ENCODE measurements at regions not wholly inside any gene's neighbourhood (a gene's known extent, or its start where the extent isn't known, plus 50 kb on each side); places are given as distances from the start of the nearest gene placed in this dataset.

DNA sequence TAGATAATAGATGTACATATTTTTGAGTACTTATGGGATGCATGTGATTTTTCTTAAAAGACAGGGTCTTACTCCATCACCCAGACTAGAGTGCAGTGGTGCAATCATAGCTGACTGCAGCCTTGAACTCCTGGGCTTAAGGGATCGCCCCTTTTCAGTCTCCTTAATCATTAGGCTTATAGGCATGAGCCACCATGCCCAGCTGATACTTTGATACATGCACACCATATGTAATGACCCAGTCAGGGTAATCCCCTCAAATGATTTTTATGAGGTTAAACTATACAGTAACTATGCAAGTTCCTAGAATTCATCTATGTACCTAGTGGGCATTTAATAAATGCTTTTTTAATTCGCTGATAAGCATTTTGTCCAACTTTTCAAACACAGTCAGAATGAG is 292.3 kb downstream of the DTWD2 start:
- DNase-seq: no peak
- Histone ChIP-seq H3K4me1 (ENCODE audit: control insufficient read depth, insufficient read depth, low read length) (peaks cover 9% of the 10 kb centered on the region), H3K9me3 (replicated peaks; ENCODE audit: control insufficient read depth, low read depth, low read length) (no peaks in the 10 kb centered on the region), H3K27ac (ENCODE audit: low read length) (no peak overlapping the region), H3K36me3 (ENCODE audit: control insufficient read depth, insufficient read depth, low read length) (no peaks in the 10 kb centered on the region), H3K27me3 (ENCODE audit: control insufficient read depth, insufficient read depth, low read length) (no peaks in the 10 kb centered on the region), H3K4me3 (ENCODE audit: low read length) (no peak overlapping the region)
- 80% methylated on average over 1 of the region's 2 CpGs for WGBS (ENCODE audit: insufficient coverage)

DNA sequence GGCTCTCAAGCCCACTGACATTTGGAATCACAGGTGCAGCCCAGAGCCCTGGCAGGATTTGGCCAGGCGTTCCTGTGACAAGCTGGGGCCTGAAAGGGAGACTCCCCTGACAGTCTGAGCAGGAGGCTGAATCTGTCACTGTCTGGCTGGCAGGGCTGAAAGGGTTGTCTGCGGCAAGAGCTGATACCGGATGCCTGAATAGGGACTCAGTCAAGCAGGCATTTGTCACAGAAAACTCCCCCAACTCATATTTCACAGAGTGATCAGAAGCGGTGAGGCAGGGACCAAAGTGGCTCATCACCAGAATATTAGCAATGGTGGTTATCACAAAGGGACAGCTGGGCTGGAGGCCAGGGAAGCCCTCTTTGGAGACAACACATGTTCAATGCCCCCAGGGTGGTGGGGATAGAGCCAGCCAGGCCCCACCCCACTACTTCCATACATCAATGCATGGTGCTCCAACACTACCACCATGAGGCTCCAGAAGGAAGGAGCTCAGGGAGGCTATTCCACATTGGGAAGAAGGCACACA is 295.5 kb downstream of the DTWD2 start:
- Histone ChIP-seq H3K36me3 (ENCODE audit: control insufficient read depth, insufficient read depth, low read length) (no peaks in the 10 kb centered on the region), H3K9me3 (replicated peaks; ENCODE audit: control insufficient read depth, low read depth, low read length) (no peaks in the 10 kb centered on the region), H3K4me1 (ENCODE audit: control insufficient read depth, insufficient read depth, low read length) (peaks cover 9% of the 10 kb centered on the region), H3K27ac (ENCODE audit: low read length) (peak overlapping the region; percentile 74), H3K27me3 (ENCODE audit: control insufficient read depth, insufficient read depth, low read length) (no peaks in the 10 kb centered on the region), H3K4me3 (ENCODE audit: low read length) (no peak overlapping the region)
- WGBS (ENCODE audit: insufficient coverage): no CpG with 5 or more reads among the region's 4 CpGs
- DNase-seq: peak; percentile 77

DNA sequence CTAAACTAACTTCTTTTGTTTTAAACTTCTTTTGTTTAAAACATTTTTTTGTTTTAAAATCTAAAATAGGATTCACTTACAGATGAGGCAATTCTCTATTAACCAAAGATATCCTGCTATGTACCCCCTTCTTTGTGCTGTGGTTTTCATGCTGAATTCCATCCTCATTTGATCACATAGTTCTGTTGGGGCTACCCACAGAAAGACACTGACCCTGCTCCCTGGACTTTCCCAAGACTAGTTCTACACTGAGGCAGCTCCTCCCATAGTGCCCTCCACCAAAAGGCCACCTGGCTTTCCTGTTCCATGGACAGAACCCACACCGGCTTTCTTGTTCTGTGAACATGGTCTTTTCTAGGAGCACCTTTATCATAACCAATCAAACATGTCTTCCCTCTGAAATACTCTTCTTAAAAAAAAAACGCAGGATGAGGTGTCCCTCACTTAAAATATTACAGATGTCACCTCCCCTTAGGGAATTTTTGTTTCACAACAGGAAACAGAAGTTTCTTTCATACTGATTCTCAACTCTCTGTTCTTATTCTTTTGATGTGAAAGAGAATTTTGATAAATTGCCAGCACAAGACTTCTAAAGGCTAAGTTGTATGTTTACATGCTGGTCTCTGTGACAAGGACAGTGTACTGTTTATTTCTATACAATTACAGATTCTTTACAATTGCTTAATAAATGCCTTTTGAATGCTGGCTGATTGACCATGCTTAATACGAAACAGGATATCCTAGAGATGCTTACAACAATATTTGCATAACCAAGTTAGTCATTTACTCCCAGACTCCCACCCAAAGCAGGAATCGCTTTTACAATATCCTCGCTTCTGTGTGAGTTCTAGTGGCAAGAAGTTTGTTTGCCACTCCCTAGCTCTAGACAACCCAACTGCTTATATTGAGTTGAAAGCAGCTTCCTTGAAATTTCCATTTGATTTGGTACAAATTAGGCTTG is 300.4 kb downstream of the DTWD2 start:
- Histone ChIP-seq H3K9me3 (replicated peaks; ENCODE audit: control insufficient read depth, low read depth, low read length) (no peaks in the 10 kb centered on the region), H3K27ac (ENCODE audit: low read length) (no peak overlapping the region), H3K36me3 (ENCODE audit: control insufficient read depth, insufficient read depth, low read length) (no peaks in the 10 kb centered on the region), H3K27me3 (ENCODE audit: control insufficient read depth, insufficient read depth, low read length) (no peaks in the 10 kb centered on the region), H3K4me3 (ENCODE audit: low read length) (no peak overlapping the region), H3K4me1 (ENCODE audit: control insufficient read depth, insufficient read depth, low read length) (peaks cover 6% of the 10 kb centered on the region)
- no peak for DNase-seq
- no CpG with 5 or more reads among the region's 5 CpGs for WGBS (ENCODE audit: insufficient coverage)

DNA sequence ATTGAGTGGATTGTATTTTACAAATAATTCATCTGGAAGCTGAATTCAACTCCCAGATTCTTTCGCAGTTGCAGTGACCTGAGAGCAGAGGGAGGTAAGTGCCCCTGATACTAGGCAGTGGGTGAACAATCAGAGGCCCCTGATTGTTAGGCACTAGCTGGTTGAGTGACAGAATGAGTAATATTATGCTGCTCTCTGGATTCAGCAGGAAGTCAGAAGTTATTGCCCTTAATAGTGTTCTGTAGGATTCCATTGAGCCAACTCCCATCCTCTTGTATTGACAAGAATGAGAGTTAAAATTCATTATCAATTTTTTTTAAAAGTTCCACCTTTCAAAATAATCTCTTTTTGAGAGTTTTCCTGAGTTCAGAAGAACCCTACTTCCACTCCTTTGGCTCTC is 301.2 kb downstream of the DTWD2 start:
- Histone ChIP-seq H3K36me3 (ENCODE audit: control insufficient read depth, insufficient read depth, low read length) (no peaks in the 10 kb centered on the region), H3K27me3 (ENCODE audit: control insufficient read depth, insufficient read depth, low read length) (no peaks in the 10 kb centered on the region), H3K4me1 (ENCODE audit: control insufficient read depth, insufficient read depth, low read length) (no peaks in the 10 kb centered on the region), H3K9me3 (replicated peaks; ENCODE audit: control insufficient read depth, low read depth, low read length) (no peaks in the 10 kb centered on the region), H3K27ac (ENCODE audit: low read length) (no peak overlapping the region), H3K4me3 (ENCODE audit: low read length) (no peak overlapping the region)
- no peak for DNase-seq
- no CpG with 5 or more reads among the region's 1 CpG for WGBS (ENCODE audit: insufficient coverage)

DNA sequence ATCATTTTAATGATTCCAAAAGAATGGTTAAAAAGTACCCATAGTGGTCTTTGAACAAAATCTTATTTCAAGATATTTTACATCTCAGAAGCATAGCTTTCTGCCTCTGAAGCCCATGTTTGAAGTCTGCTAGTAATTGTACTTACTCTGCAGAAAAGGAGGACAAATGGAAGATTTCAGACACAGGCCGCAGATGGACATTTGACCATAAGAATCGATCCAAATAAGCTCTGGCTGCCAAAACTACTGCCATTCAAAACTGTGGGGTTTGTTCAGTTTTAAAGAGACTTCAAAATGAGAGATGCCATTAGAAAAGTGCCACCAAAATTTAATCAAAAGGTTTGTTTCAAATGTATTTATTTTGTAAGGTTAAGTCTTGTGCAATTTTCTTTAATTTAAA is 306.7 kb downstream of the DTWD2 start:
- no peak overlapping the region for H3K27ac ChIP-seq (ENCODE audit: low read length)
- WGBS (ENCODE audit: insufficient coverage): no CpG with 5 or more reads among the region's 2 CpGs
- no peaks in the 10 kb centered on the region for H3K36me3 ChIP-seq (ENCODE audit: control insufficient read depth, insufficient read depth, low read length)
- H3K4me1 ChIP-seq (ENCODE audit: control insufficient read depth, insufficient read depth, low read length): no peaks in the 10 kb centered on the region
- DNase-seq: no peak
- H3K9me3 ChIP-seq (replicated peaks; ENCODE audit: control insufficient read depth, low read depth, low read length): no peaks in the 10 kb centered on the region
- no peak overlapping the region for H3K4me3 ChIP-seq (ENCODE audit: low read length)
- H3K27me3 ChIP-seq (ENCODE audit: control insufficient read depth, insufficient read depth, low read length): no peaks in the 10 kb centered on the region

DNA sequence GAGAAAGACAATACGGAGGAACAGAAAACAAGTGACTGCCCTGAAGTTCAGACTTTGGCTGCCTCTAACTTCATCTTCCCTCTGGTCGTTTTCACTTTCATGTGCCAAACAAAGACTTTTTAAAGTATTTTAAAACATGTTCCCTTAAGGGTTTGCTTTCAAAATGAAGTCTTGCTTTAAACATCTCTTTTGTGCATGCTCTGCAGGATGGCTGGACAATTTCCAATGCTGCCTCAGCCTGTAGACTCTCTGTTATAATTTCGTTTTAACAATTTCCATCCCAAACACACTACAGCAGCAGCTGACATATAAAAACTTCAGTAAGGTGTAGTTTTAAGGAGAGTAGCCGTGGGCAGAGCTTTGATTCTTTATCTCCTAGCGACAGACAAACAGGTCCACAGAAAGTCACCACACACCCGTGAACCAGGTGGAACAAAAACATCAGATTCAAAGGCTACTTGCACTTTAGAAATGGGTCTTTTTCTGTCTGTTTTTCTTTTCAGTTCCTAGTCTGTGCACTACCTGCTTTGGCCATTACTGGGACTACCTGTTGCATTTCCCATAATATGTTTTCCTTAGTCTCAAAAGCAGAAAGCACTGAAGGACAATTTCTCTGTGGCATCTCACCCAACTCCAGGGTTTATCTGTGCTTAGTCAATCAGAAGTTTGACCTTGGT is 308.9 kb downstream of the DTWD2 start:
- Histone ChIP-seq H3K36me3 (ENCODE audit: control insufficient read depth, insufficient read depth, low read length) (no peaks in the 10 kb centered on the region), H3K4me1 (ENCODE audit: control insufficient read depth, insufficient read depth, low read length) (no peaks in the 10 kb centered on the region), H3K4me3 (ENCODE audit: low read length) (no peak overlapping the region), H3K9me3 (replicated peaks; ENCODE audit: control insufficient read depth, low read depth, low read length) (no peaks in the 10 kb centered on the region), H3K27ac (ENCODE audit: low read length) (no peak overlapping the region), H3K27me3 (ENCODE audit: control insufficient read depth, insufficient read depth, low read length) (no peaks in the 10 kb centered on the region)
- DNase-seq: peak; percentile 93
- WGBS (ENCODE audit: insufficient coverage): 40% methylated on average over 1 of the region's 6 CpGs

DNA sequence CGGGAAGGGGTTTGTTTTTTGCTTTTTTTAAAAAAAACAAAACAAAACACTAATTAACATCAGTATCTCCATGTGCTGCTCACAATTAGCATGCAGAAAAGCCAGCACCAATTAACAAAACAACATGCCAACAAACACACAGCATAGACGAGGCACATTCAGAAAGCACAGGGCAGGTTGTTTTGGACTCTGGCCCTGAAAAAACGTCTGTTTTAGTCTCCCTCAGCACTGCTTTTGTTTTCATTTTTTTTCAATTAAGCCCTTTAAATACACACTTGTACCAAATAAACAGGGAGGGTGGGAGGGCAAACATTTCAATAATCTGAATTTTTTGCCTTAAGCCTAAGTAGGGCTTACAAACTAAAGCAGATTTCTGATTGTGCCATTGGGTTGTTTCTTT is 309.6 kb downstream of the DTWD2 start:
- WGBS (ENCODE audit: insufficient coverage): no CpG with 5 or more reads among the region's 3 CpGs
- Histone ChIP-seq H3K9me3 (replicated peaks; ENCODE audit: control insufficient read depth, low read depth, low read length) (no peaks in the 10 kb centered on the region), H3K36me3 (ENCODE audit: control insufficient read depth, insufficient read depth, low read length) (no peaks in the 10 kb centered on the region), H3K27ac (ENCODE audit: low read length) (no peak overlapping the region), H3K27me3 (ENCODE audit: control insufficient read depth, insufficient read depth, low read length) (no peaks in the 10 kb centered on the region), H3K4me3 (ENCODE audit: low read length) (no peak overlapping the region), H3K4me1 (ENCODE audit: control insufficient read depth, insufficient read depth, low read length) (no peaks in the 10 kb centered on the region)
- DNase-seq: peak; percentile 32

DNA sequence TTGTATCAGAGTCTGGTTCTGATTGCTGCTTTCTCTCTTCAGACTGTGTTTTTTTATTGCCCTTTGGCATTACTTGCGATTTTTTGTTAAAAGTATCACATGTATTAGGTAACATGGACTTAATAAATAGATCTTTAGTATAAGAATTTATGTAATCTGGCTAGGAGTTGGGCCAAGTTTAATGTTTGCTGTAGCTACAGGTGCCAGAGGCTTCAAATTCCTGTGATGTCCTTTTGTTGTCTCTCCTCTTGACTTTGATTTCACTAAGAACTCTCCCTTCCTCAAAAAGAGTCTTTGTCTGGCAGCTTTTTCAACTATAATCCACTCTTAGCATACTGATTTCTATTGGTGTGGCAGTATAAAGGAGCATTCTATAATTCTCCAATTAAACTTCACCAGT is 313.1 kb downstream of the DTWD2 start:
- H3K4me3 ChIP-seq (ENCODE audit: low read length): no peak overlapping the region
- no peaks in the 10 kb centered on the region for H3K4me1 ChIP-seq (ENCODE audit: control insufficient read depth, insufficient read depth, low read length)
- WGBS (ENCODE audit: insufficient coverage): no CpG with 5 or more reads among the region's 1 CpG
- H3K9me3 ChIP-seq (replicated peaks; ENCODE audit: control insufficient read depth, low read depth, low read length): no peaks in the 10 kb centered on the region
- no peak for DNase-seq
- H3K36me3 ChIP-seq (ENCODE audit: control insufficient read depth, insufficient read depth, low read length): no peaks in the 10 kb centered on the region
- no peaks in the 10 kb centered on the region for H3K27me3 ChIP-seq (ENCODE audit: control insufficient read depth, insufficient read depth, low read length)
- no peak overlapping the region for H3K27ac ChIP-seq (ENCODE audit: low read length)

DNA sequence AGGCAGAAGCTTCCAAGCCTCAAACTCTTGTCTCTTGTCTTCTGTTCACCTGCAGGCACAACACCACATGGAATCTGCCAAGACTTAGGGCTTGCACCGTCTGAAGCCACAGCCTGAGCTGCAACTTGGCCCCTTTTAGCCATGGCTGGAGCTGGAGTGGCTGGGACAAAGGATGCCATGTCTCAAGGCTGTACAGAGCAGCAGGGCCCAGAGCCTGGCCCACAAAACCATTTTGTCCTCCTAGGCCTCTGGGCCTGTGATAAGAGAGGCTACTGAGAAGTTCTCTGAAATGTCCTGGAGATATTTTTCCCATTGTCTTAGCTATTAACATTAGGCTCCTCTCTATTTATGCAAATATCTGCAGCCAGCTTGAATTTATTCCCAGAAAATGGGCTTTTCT is 330.8 kb downstream of the DTWD2 start:
- no peaks in the 10 kb centered on the region for H3K36me3 ChIP-seq (ENCODE audit: control insufficient read depth, insufficient read depth, low read length)
- peaks cover 16% of the 10 kb centered on the region for H3K9me3 ChIP-seq (replicated peaks; ENCODE audit: control insufficient read depth, low read depth, low read length)
- no peaks in the 10 kb centered on the region for H3K27me3 ChIP-seq (ENCODE audit: control insufficient read depth, insufficient read depth, low read length)
- no peaks in the 10 kb centered on the region for H3K4me1 ChIP-seq (ENCODE audit: control insufficient read depth, insufficient read depth, low read length)
- no peak overlapping the region for H3K4me3 ChIP-seq (ENCODE audit: low read length)
- WGBS (ENCODE audit: insufficient coverage): 71% methylated on average over 1 of the region's 1 CpG
- no peak overlapping the region for H3K27ac ChIP-seq (ENCODE audit: low read length)
- DNase-seq: no peak

DNA sequence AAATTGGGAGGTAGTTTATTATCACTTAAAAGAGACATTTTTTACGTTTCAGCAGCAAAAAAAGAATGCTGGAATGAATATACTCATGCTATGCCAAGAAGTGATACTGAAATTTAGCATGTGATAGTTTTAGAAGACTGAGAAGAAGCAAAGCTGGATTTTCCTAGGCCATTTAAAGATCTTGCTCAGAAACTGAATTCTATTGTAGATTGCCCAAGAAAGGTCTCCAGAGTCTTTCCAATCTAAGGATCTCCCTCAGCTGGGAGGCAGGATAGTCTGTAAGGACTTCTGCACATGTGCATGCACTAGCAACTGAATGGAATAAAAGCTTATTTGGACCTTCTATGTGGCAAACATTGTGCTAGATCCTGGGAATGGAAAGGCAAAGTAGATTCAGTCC is 334.5 kb downstream of the DTWD2 start:
- WGBS (ENCODE audit: insufficient coverage): no CpG with 5 or more reads among the region's 1 CpG
- peak; percentile 52 for DNase-seq
- H3K27ac ChIP-seq (ENCODE audit: low read length): no peak overlapping the region
- H3K9me3 ChIP-seq (replicated peaks; ENCODE audit: control insufficient read depth, low read depth, low read length): peaks cover 16% of the 10 kb centered on the region
- no peaks in the 10 kb centered on the region for H3K4me1 ChIP-seq (ENCODE audit: control insufficient read depth, insufficient read depth, low read length)
- H3K4me3 ChIP-seq (ENCODE audit: low read length): no peak overlapping the region
- no peaks in the 10 kb centered on the region for H3K27me3 ChIP-seq (ENCODE audit: control insufficient read depth, insufficient read depth, low read length)
- H3K36me3 ChIP-seq (ENCODE audit: control insufficient read depth, insufficient read depth, low read length): no peaks in the 10 kb centered on the region

Measured in muscle of leg (tissue), 3 donors.